ENCODE measurements at regions not wholly inside any gene's neighbourhood (a gene's known extent, or its start where the extent isn't known, plus 50 kb on each side); places are given as distances from the start of the nearest gene placed in this dataset.

DNA sequence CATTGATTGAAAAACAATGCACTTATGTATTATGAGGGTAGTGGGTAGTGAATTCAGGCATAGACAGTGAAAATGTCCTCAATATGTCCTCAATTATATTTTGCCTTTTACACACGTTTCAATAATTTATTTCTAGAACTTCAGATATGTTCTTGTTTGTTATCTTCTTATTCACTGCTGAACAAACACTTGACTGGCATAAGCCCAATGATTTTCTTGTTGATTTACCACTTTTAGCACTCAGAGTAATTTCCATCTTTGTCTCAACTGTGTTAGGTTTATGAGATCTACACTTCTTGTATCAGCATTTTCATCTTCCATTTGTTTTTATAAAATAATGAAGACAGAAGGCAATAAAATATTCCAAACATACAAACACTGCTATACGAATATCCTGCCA lies 61.8 kb upstream of the DCC start:
- Mint-ChIP-seq H3K4me1 (no peaks in the 10 kb centered on the region), H3K27me3 (no peaks in the 10 kb centered on the region), H3K9me3 (ENCODE audit: low read depth) (peaks cover 2% of the 10 kb centered on the region), H3K27ac (no peak overlapping the region), H3K36me3 (no peaks in the 10 kb centered on the region), H3K4me3 (no peak overlapping the region)
- CTCF ChIA-PET = no interaction called here
- ATAC-seq (no peak), DNase-seq (no peak)

- Mint-ChIP-seq H3K27ac (no peak overlapping the region), H3K27me3 (no peaks in the 10 kb centered on the region), H3K36me3 (no peaks in the 10 kb centered on the region), H3K4me3 (no peak overlapping the region), H3K4me1 (no peaks in the 10 kb centered on the region), H3K9me3 (ENCODE audit: low read depth) (peaks cover 2% of the 10 kb centered on the region)
- ATAC-seq = no peak
- no peak for DNase-seq
- CTCF ChIA-PET = no interaction called here
These were observed 59.3 kb upstream of the DCC start for GRCh38 chr18:52280702-52281101.

- Mint-ChIP-seq H3K27me3 (no peaks in the 10 kb centered on the region), H3K27ac (no peak overlapping the region), H3K4me1 (no peaks in the 10 kb centered on the region), H3K9me3 (ENCODE audit: low read depth) (peaks cover 2% of the 10 kb centered on the region), H3K4me3 (no peak overlapping the region), H3K36me3 (no peaks in the 10 kb centered on the region)
- CTCF ChIA-PET = no interaction called here
- ATAC-seq (no peak), DNase-seq (no peak)
These were observed 56.1 kb upstream of the DCC start for GRCh38 chr18:52283927-52284326.

DNA sequence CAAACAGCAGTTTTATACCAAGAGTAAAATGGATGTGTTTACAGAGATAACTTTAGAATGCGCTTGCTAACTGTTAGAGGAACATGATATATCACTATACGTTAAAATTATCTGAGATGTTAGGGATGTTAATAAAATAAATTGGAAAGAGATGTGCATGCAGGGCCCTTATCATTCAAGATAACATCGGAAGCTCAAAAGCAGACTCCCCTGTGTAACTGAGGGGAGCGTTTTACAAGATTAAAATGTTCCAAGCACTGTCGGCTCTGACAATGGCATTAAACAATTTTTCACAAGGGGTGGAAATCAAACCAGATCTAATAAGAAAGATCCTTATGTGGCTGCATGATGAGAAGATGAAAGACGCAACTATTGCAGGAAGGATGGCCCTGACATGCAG lies 53.3 kb upstream of the DCC start:
- Mint-ChIP-seq H3K36me3 (no peaks in the 10 kb centered on the region), H3K27ac (no peak overlapping the region), H3K4me3 (no peak overlapping the region), H3K27me3 (no peaks in the 10 kb centered on the region), H3K4me1 (no peaks in the 10 kb centered on the region), H3K9me3 (ENCODE audit: low read depth) (no peaks in the 10 kb centered on the region)
- ATAC-seq = no peak
- no peak for DNase-seq
- CTCF ChIA-PET = no interaction called here

DNA sequence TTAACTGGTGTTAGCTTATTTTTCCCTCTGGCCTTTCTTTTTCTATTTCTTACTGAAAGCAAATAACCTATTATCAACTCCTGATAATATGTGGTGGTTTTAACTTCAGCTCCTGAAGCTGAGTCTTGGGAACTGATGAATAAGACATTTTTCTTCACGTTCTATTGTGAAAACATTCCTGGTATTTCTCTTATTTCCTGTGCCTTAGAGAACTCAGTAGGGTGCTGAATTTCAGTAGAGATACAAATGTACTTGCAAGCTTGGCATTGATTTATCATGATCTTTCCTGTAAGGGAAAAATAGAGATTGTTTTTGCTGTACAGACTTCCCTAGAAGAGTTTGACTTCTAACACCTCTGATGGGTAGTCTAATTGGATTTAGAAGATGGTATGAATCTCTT lies 52.8 kb upstream of the DCC start:
- ATAC-seq (no peak), DNase-seq (no peak)
- H3K27ac Mint-ChIP-seq = no peak overlapping the region
- CTCF ChIA-PET = no interaction called here
- no peaks in the 10 kb centered on the region for H3K9me3 Mint-ChIP-seq (ENCODE audit: low read depth)
- no peak overlapping the region for H3K4me3 Mint-ChIP-seq
- H3K36me3 Mint-ChIP-seq = no peaks in the 10 kb centered on the region
- no peaks in the 10 kb centered on the region for H3K27me3 Mint-ChIP-seq
- H3K4me1 Mint-ChIP-seq = no peaks in the 10 kb centered on the region

- H3K9me3 Mint-ChIP-seq (ENCODE audit: low read depth) = no peaks in the 10 kb centered on the region
- no peak for ATAC-seq
- H3K27me3 Mint-ChIP-seq = no peaks in the 10 kb centered on the region
- CTCF ChIA-PET = no interaction called here
- no peak overlapping the region for H3K4me3 Mint-ChIP-seq
- H3K4me1 Mint-ChIP-seq = no peaks in the 10 kb centered on the region
- no peak for DNase-seq
- no peak overlapping the region for H3K27ac Mint-ChIP-seq
- H3K36me3 Mint-ChIP-seq = no peaks in the 10 kb centered on the region
These were observed 51.5 kb upstream of the DCC start for GRCh38 chr18:52288403-52289004.

DNA sequence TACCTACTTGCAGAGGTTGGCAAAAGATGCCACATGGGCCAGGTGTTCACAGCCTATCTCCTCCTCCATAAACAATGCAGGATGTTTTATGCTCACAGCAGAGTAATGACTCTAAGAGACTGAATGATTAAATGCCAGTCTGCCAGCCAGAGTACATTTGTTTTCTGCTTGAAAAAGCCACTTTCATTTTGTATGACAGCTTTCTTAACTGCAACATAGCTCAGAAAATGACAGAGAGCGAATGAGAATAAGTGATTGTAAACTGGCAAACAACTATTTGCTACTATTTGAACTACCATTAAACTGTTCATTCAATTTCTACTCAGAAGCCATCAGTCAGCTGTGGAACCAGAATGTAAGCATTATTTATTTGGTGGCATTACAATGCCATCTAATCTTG lies 50.6 kb upstream of the DCC start:
- Mint-ChIP-seq H3K27ac (no peak overlapping the region), H3K27me3 (no peaks in the 10 kb centered on the region), H3K4me1 (no peaks in the 10 kb centered on the region), H3K4me3 (no peak overlapping the region), H3K36me3 (no peaks in the 10 kb centered on the region), H3K9me3 (ENCODE audit: low read depth) (no peaks in the 10 kb centered on the region)
- DNase-seq (no peak), ATAC-seq (no peak)
- CTCF ChIA-PET = no interaction called here

Data from activated CD8-positive, alpha-beta memory T cell treated with anti-CD3 and anti-CD28 coated beads, Interleukin-2, amount 10 ng/mL, durations not matched to agents 7 days and 5 days (primary cell).